GM12891 (cell line): ENCODE measurements at regions not wholly inside any gene's neighbourhood (a gene's known extent, or its start where the extent isn't known, plus 50 kb on each side); places are given as distances from the start of the nearest gene placed in this dataset.

Experiments
- PAX5 ChIP-seq: IDR thresholded peaks from 2 replicates; pipeline ENCODE4 v1.6.1; 2011; ENCODE audit warnings: low read length, moderate library complexity, mild to moderate bottlenecking; ENCODE audit not compliant: insufficient read depth, severe bottlenecking
- POLR2A ChIP-seq: IDR thresholded peaks from 2 replicates; pipeline ENCODE4 v1.6.1; 2011; ENCODE audit warnings: low read depth, low read length, control low read depth
- POLR2AphosphoS5 ChIP-seq: IDR thresholded peaks from 2 replicates; pipeline ENCODE4 v1.6.1; 2011; ENCODE audit warnings: low read depth, low read length, control low read depth

GRCh38 chr9:79357616-79358015 lies 214.1 kb upstream of the TLE4 start:
- TF ChIP-seq POLR2A (no peak), POLR2AphosphoS5 (no peak), PAX5 (no peak)
